Cerebellar nuclear complex (tissue), 1 donor: ENCODE measurements at regions not wholly inside any gene's neighbourhood (a gene's known extent, or its start where the extent isn't known, plus 50 kb on each side); places are given as distances from the start of the nearest gene placed in this dataset.

ENCODE experiments used
- DNase-seq, 2 experiments: peaks; one replicate each; lab custom pipeline; 2025; lab: John Stamatoyannopoulos, UW

GRCh38 chr11:71075116-71075720 is 177.2 kb downstream of the SHANK2 start:
- DNase-seq, result no peak

- no peak for DNase-seq
Observed at GRCh38 chr11:71071736-71072509, 180.5 kb downstream of the SHANK2 start.

GRCh38 chr11:71070490-71071453 is 181.6 kb downstream of the SHANK2 start:
- no peak for DNase-seq

GRCh38 chr11:71068963-71069362 is 183.4 kb downstream of the SHANK2 start:
- DNase-seq, result no peak

- no peak for DNase-seq
Observed at GRCh38 chr11:71067753-71068152, 184.6 kb downstream of the SHANK2 start.

- DNase-seq, result no peak
Observed at GRCh38 chr11:71066311-71066710, 186.1 kb downstream of the SHANK2 start.

- no peak for DNase-seq
Observed at GRCh38 chr11:71065841-71066240, 186.5 kb downstream of the SHANK2 start.

GRCh38 chr11:71064702-71065515 is 187.5 kb downstream of the SHANK2 start:
- no peak for DNase-seq

- no peak for DNase-seq
Observed at GRCh38 chr11:71064183-71064582, 188.2 kb downstream of the SHANK2 start.

GRCh38 chr11:71063129-71063528 is 189.2 kb downstream of the SHANK2 start:
- DNase-seq, result no peak

- no peak for DNase-seq
Observed at GRCh38 chr11:71062199-71062598, 190.2 kb downstream of the SHANK2 start.

GRCh38 chr11:71060391-71060791 is 192.0 kb downstream of the SHANK2 start:
- no peak for DNase-seq

- DNase-seq, result no peak
Observed at GRCh38 chr11:71059662-71060061, 192.7 kb downstream of the SHANK2 start.

GRCh38 chr11:71055925-71056324 is 196.5 kb downstream of the SHANK2 start:
- DNase-seq, result no peak
